ENCODE measurements at regions not wholly inside any gene's neighbourhood (a gene's known extent, or its start where the extent isn't known, plus 50 kb on each side); places are given as distances from the start of the nearest gene placed in this dataset.

GRCh38 chr4:83171436-83172039 lies 57.0 kb upstream of the PLAC8 start:
- no peak for DNase-seq

GRCh38 chr4:83170952-83171399 lies 56.4 kb upstream of the PLAC8 start:
- peak; percentile 43 for DNase-seq
